ENCODE measurements at regions not wholly inside any gene's neighbourhood (a gene's known extent, or its start where the extent isn't known, plus 50 kb on each side); places are given as distances from the start of the nearest gene placed in this dataset.

- no peak for DNase-seq (ENCODE audit: low read depth in 3 of 3, low spot score in 2 of 3)
Observed at GRCh38 chr16:51085271-51085670, 65.8 kb downstream of the SALL1 start.

DNA sequence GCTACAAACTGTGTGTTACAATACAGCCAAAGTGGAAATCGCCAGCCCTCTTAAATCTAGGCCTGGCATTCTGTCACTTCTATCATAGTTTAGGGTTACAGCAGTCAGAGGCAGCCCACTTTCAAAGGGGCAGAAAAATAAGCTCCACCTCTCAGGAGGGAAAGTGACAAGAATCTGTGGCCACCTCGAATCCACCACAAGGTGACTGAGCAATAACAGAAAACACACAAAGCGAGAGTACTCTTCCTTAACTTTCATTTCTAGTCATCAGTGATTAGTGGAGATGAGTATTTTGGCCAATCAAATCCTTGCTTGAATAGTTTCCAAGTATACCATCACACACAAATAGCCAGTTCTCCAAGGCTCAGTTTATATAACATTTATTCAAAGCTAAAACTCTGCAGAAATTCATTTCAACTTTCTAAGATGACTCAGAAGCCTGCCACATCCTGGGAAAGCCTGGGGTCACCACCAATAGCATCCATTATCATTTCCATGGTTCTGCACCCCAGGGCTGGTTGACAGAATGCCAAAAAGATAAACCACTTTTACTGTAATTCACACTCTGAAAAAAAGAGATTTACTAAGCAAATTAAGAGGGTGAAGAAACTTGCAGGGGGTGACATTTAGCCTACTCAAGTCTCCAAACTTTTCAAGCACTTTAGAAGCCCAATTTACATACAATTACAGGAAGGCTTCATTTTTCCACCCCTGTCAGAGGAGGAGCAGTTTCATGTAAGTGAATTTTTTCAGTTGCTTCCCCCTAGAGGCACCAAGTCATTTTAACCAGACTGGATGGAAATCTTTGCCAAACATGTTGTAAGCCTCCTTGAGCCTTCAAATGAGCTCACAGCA is 66.8 kb downstream of the SALL1 start:
- no peak for DNase-seq (ENCODE audit: low read depth in 3 of 3, low spot score in 2 of 3)

GRCh38 chr16:51072591-51072990 is 78.5 kb downstream of the SALL1 start:
- DNase-seq (ENCODE audit: low read depth in 3 of 3, low spot score in 2 of 3) = no peak

DNA sequence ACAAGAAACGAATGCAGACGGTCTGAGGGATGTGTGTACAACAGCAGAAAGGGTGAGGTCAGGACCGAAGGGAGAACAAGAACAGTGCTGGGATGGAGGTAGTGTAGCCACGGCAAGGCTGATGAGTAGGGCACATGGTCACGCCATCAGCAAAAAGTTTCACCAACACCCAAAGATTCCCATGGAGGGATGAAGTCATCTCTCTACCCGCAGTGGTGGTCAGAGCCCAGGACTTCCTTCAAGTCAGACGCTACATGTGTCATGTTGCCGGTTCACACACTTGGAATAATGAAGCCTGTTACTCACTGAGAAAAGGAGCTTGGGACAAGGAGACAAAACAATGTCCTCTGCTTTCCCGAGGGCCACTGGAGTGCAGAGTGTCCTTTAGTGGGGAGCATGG is 79.7 kb downstream of the SALL1 start:
- no peak for DNase-seq (ENCODE audit: low read depth in 3 of 3, low spot score in 2 of 3)

DNA sequence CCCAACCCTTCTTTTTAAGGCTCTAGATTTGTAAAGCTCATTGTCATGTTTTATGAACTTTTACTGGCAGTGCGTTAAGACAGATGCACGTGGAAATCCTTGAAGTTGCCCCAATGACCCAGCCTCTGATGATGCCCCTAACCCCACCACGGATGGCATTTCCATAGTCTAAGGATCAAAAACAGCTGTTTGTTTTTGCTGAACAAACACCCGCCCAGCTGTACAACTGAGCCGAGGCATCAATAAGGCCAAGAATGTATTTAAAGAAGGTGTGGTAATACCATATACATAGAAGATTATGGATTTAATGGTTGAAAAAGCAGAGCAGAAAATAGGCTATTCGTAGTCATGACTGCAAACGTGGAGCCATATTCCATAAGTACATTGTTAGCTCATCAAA is 83.7 kb downstream of the SALL1 start:
- no peak for DNase-seq (ENCODE audit: low read depth in 3 of 3, low spot score in 2 of 3)

- no peak for DNase-seq (ENCODE audit: low read depth in 3 of 3, low spot score in 2 of 3)
Observed at GRCh38 chr16:51062039-51062438, 89.0 kb downstream of the SALL1 start.

GRCh38 chr16:51061328-51061727 is 89.7 kb downstream of the SALL1 start:
- DNase-seq (ENCODE audit: low read depth in 3 of 3, low spot score in 2 of 3) = no peak

DNA sequence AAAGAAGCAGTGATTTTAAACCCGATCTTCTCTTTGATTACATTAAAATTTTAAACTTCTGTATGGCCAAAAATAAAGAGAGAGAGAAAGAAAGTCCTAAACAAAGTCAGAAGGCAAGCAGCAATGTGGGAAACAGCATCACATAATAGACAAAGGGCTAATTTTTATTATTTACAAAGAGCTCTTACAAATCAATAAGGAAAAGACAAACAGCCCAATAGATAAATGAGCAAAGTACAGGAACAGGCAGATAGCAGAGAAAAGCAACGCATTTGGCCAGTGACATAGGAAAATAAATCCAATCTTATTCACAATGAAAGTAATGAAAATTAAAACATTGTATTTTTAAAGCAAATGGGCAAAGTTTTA is 93.1 kb downstream of the SALL1 start:
- DNase-seq (ENCODE audit: low read depth in 3 of 3, low spot score in 2 of 3) = no peak

GRCh38 chr16:51057102-51057793 is 93.8 kb downstream of the SALL1 start:
- no peak for DNase-seq (ENCODE audit: low read depth in 3 of 3, low spot score in 2 of 3)

GRCh38 chr16:51056331-51056730 is 94.7 kb downstream of the SALL1 start:
- no peak for DNase-seq (ENCODE audit: low read depth in 3 of 3, low spot score in 2 of 3)

DNA sequence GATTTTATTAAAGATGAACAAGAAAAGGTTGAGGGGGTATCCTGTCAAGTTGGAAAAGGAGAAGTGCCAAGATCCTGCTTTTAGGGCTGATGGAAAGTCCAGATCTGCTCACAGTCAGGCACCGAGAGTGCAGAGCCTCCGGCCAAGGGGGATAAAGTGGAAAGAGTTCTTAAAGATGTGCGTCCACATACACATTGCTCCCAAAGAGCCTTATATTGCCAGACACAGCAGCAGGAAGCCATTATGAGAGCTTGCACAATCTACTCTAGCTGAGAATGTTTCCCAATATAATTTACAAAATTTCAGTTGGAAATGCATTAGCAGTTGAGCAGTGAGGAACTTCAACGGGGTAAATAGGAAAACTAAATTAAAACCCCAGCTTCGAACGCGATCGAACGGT is 95.6 kb downstream of the SALL1 start:
- no peak for DNase-seq (ENCODE audit: low read depth in 3 of 3, low spot score in 2 of 3)

- no peak for DNase-seq (ENCODE audit: low read depth in 3 of 3, low spot score in 2 of 3)
Observed at GRCh38 chr16:51053775-51054174, 97.3 kb downstream of the SALL1 start.

GRCh38 chr16:51051671-51052070 is 99.4 kb downstream of the SALL1 start:
- no peak for DNase-seq (ENCODE audit: low read depth in 3 of 3, low spot score in 2 of 3)

- peak in 2 of 3 donors; percentile 15 to 32 for DNase-seq (ENCODE audit: low read depth in 3 of 3, low spot score in 2 of 3)
Observed at GRCh38 chr16:51050377-51050706, 100.7 kb downstream of the SALL1 start.

GRCh38 chr16:51049678-51050376 is 101.2 kb downstream of the SALL1 start:
- DNase-seq (ENCODE audit: low read depth in 3 of 3, low spot score in 2 of 3) = no peak

DNA sequence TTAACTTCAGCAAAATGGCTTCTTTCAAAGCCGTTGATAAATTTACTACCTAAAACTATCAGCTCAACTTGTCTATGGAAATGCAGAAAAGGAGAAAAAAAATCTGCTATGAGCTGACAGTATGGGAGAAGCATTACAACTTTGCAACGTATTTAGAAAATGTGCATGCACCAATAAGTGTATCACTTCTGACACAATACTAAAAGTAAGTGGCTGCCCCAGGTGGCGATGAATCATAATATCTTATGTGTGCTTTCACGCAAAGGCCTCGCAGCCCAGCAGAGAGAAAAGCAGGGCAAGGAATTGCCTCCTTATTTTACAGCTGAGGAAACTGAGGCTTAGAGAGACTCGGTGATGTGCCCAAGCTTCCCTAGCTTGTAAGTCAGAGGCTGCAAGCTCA is 101.8 kb downstream of the SALL1 start:
- no peak for DNase-seq (ENCODE audit: low read depth in 3 of 3, low spot score in 2 of 3)

DNA sequence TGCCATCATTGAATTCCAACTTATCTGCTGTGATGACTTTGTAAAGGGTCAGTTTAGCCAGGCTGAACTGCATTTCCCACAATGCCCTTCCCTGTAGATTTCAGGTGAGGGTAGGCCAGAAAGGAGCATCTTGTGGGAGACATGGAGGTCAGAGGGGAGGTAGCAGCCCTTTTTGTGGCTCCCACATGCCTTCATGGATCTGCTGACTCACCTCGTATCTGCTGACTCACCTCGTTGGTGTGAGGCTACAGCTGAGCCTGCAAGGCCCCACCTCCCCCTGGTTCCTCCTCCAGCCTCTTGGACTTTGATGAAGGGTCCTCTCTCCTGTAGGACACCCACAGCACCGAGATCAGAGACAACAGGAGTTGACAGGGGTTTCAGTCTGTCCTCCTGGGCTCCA is 102.5 kb downstream of the SALL1 start:
- no peak for DNase-seq (ENCODE audit: low read depth in 3 of 3, low spot score in 2 of 3)

GRCh38 chr16:51045794-51046193 is 105.3 kb downstream of the SALL1 start:
- DNase-seq (ENCODE audit: low read depth in 3 of 3, low spot score in 2 of 3) = no peak

GRCh38 chr16:51045186-51045585 is 105.9 kb downstream of the SALL1 start:
- no peak for DNase-seq (ENCODE audit: low read depth in 3 of 3, low spot score in 2 of 3)

GRCh38 chr16:51041546-51041945 is 109.5 kb downstream of the SALL1 start:
- DNase-seq (ENCODE audit: low read depth in 3 of 3, low spot score in 2 of 3) = no peak

GRCh38 chr16:51040637-51041036 is 110.4 kb downstream of the SALL1 start:
- DNase-seq (ENCODE audit: low read depth in 3 of 3, low spot score in 2 of 3) = no peak
